ENCODE measurements at regions not wholly inside any gene's neighbourhood (a gene's known extent, or its start where the extent isn't known, plus 50 kb on each side); places are given as distances from the start of the nearest gene placed in this dataset.

DNA sequence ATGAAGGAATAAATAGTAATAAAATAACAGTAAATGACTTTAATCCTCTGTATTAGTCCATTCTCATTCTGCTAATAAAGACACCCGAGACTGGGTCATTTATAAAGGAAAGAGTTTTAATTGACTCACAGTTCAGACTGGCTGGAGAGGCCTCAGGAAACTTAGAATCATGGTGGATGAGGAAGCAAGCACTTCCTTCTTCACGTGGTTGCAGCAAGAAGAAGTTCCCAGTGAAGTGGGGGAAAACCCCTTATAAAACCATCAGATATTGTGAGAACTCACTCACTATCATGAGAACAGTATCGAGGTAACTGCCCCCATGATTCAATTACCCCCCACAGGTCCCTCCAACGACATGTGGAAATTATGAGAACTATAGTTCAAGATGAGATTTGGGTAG, 727.9 kb upstream of the LINC00305 start:
- Histone ChIP-seq H3K27ac (ENCODE audit: low read depth, low read length, poor library complexity, severe bottlenecking) (no peak overlapping the region), H3K36me3 (ENCODE audit: insufficient read depth, low read length) (no peaks in the 10 kb centered on the region), H4K20me1 (ENCODE audit: insufficient read depth, low read length) (no peaks in the 10 kb centered on the region), H3K4me2 (ENCODE audit: low read length) (no peak overlapping the region), H3K4me1 (ENCODE audit: insufficient read depth, low read length, poor library complexity, severe bottlenecking) (no peaks in the 10 kb centered on the region), H2AFZ (ENCODE audit: low read length) (no peak overlapping the region), H3K79me2 (ENCODE audit: insufficient read depth, low read depth, low read length) (no peaks in the 10 kb centered on the region), H3K4me3 (ENCODE audit: low read depth, low read length, poor library complexity, severe bottlenecking) (no peak overlapping the region), H3K9me2 (ENCODE audit: insufficient read depth, low read length) (no peaks in the 10 kb centered on the region), H3K9me3 (ENCODE audit: low read length) (no peaks in the 10 kb centered on the region)
- no TSS peak for BruUV-seq (replicated peaks)
- intact Hi-C loops (cut with micrococcal nuclease; ENCODE audit: unreplicated experiment), result no loop called here
- TF ChIP-seq EZH2phosphoT487 (IDR thresholded peaks at IDR 0.05; ENCODE audit: borderline replicate concordance, low read depth, low read length), result no peak
- TF ChIP-seq, protein P1, sequence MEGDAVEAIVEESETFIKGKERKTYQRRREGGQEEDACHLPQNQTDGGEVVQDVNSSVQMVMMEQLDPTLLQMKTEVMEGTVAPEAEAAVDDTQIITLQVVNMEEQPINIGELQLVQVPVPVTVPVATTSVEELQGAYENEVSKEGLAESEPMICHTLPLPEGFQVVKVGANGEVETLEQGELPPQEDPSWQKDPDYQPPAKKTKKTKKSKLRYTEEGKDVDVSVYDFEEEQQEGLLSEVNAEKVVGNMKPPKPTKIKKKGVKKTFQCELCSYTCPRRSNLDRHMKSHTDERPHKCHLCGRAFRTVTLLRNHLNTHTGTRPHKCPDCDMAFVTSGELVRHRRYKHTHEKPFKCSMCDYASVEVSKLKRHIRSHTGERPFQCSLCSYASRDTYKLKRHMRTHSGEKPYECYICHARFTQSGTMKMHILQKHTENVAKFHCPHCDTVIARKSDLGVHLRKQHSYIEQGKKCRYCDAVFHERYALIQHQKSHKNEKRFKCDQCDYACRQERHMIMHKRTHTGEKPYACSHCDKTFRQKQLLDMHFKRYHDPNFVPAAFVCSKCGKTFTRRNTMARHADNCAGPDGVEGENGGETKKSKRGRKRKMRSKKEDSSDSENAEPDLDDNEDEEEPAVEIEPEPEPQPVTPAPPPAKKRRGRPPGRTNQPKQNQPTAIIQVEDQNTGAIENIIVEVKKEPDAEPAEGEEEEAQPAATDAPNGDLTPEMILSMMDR (conservative IDR thresholded peaks at IDR 0.05; ENCODE audit: low read length), result no peak
- CTCF ChIA-PET (ENCODE audit: unreplicated experiment), result no interaction called here
- POLR2A ChIA-PET, result no interaction called here
- DNase-seq (ENCODE audit: low spot score), result no peak

DNA sequence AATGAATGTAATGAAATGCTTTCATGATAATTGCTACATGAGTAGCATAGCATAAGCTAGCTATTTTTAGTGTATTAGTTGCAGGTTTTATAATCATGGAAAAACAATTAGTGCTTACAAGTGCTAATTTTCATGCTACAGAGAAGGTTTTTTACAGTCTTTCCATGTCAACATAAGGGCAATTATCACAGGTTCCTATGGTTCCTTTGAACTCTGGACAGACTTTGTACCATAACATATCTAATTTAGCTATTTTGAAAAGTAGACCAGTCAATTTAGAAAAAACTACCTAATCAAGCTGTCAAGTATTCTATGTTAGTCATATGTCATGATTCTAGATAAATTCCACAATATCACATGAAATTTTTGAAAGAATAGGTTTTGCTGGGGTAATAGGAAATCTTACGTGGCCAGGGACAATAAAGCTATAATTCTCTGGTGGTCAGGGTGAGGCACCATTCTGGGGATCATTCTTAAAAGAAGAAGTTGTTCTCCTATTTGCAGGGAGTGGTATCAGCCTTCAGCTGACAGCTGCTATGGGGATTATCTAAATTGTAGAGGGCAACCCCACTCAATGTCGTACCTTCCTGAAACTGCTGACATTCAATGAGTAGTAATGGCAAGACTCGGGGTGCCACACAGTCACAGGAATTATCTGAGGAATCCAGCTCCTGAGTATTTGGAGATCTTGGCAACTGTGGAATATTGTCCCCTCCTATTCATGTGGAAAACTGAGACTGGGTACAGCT, 724.0 kb upstream of the LINC00305 start:
- H3K4me1 ChIP-seq (ENCODE audit: insufficient read depth, low read length, poor library complexity, severe bottlenecking), result no peaks in the 10 kb centered on the region
- no peak overlapping the region for H3K4me2 ChIP-seq (ENCODE audit: low read length)
- no peak for TF ChIP-seq EZH2phosphoT487 (IDR thresholded peaks at IDR 0.05; ENCODE audit: borderline replicate concordance, low read depth, low read length)
- TF ChIP-seq, protein P1 (conservative IDR thresholded peaks at IDR 0.05; ENCODE audit: low read length), result no peak
- CTCF ChIA-PET (ENCODE audit: unreplicated experiment), result no interaction called here
- no peak for DNase-seq (ENCODE audit: low spot score)
- no peaks in the 10 kb centered on the region for H3K9me2 ChIP-seq (ENCODE audit: insufficient read depth, low read length)
- H3K4me3 ChIP-seq (ENCODE audit: low read depth, low read length, poor library complexity, severe bottlenecking), result no peak overlapping the region
- intact Hi-C loops (cut with micrococcal nuclease; ENCODE audit: unreplicated experiment), result no loop called here
- H3K9me3 ChIP-seq (ENCODE audit: low read length), result no peaks in the 10 kb centered on the region
- no peaks in the 10 kb centered on the region for H3K36me3 ChIP-seq (ENCODE audit: insufficient read depth, low read length)
- no peak overlapping the region for H3K27ac ChIP-seq (ENCODE audit: low read depth, low read length, poor library complexity, severe bottlenecking)
- H4K20me1 ChIP-seq (ENCODE audit: insufficient read depth, low read length), result no peaks in the 10 kb centered on the region
- BruUV-seq (replicated peaks), result no TSS peak
- POLR2A ChIA-PET, result no interaction called here
- no peaks in the 10 kb centered on the region for H3K79me2 ChIP-seq (ENCODE audit: insufficient read depth, low read depth, low read length)
- H2AFZ ChIP-seq (ENCODE audit: low read length), result no peak overlapping the region

DNA sequence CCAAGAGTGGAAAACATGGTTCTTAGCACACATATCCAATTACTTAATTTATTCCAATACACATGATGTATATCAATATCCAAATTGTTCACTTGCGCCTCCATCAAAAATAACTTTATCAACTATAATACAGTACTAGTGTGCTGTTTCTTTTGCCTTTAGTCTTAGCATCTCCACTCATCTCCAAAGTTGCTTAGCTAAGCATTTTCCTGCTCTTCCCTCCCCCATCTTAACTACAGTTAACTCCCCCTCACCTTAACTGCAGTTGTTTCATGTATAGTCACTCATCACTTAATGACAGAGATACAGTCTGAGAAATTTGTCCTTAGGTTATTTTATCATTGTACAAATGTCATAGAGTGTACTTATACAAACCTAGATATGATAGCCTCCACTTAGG, 705.2 kb upstream of the LINC00305 start:
- Histone ChIP-seq H3K4me2 (ENCODE audit: low read length) (no peak overlapping the region), H3K9me2 (ENCODE audit: insufficient read depth, low read length) (no peaks in the 10 kb centered on the region), H3K4me1 (ENCODE audit: insufficient read depth, low read length, poor library complexity, severe bottlenecking) (no peaks in the 10 kb centered on the region), H3K9me3 (ENCODE audit: low read length) (no peaks in the 10 kb centered on the region), H3K79me2 (ENCODE audit: insufficient read depth, low read depth, low read length) (no peaks in the 10 kb centered on the region), H3K4me3 (ENCODE audit: low read depth, low read length, poor library complexity, severe bottlenecking) (no peak overlapping the region), H3K36me3 (ENCODE audit: insufficient read depth, low read length) (no peaks in the 10 kb centered on the region), H3K27ac (ENCODE audit: low read depth, low read length, poor library complexity, severe bottlenecking) (no peak overlapping the region), H4K20me1 (ENCODE audit: insufficient read depth, low read length) (no peaks in the 10 kb centered on the region), H2AFZ (ENCODE audit: low read length) (no peak overlapping the region)
- TF ChIP-seq, protein P1 (conservative IDR thresholded peaks at IDR 0.05; ENCODE audit: low read length), result no peak
- no TSS peak for BruUV-seq (replicated peaks)
- intact Hi-C loops (cut with micrococcal nuclease; ENCODE audit: unreplicated experiment), result no loop called here
- ChIA-PET POLR2A (interaction anchor here (1.0 kb wide), 1 partner anchor 10 kb away, joined by 3 read pairs; no protein-coding TSS in a partner anchor), CTCF (ENCODE audit: unreplicated experiment) (no interaction called here)
- no peak for DNase-seq (ENCODE audit: low spot score)
